ENCODE measurements at regions not wholly inside any gene's neighbourhood (a gene's known extent, or its start where the extent isn't known, plus 50 kb on each side); places are given as distances from the start of the nearest gene placed in this dataset.

- no peak overlapping the region for H3K27ac ChIP-seq
- TF ChIP-seq, protein P1, sequence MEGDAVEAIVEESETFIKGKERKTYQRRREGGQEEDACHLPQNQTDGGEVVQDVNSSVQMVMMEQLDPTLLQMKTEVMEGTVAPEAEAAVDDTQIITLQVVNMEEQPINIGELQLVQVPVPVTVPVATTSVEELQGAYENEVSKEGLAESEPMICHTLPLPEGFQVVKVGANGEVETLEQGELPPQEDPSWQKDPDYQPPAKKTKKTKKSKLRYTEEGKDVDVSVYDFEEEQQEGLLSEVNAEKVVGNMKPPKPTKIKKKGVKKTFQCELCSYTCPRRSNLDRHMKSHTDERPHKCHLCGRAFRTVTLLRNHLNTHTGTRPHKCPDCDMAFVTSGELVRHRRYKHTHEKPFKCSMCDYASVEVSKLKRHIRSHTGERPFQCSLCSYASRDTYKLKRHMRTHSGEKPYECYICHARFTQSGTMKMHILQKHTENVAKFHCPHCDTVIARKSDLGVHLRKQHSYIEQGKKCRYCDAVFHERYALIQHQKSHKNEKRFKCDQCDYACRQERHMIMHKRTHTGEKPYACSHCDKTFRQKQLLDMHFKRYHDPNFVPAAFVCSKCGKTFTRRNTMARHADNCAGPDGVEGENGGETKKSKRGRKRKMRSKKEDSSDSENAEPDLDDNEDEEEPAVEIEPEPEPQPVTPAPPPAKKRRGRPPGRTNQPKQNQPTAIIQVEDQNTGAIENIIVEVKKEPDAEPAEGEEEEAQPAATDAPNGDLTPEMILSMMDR (IDR thresholded peaks at IDR 0.05): no peak
- no peak for TF ChIP-seq POLR2AphosphoS5 (IDR thresholded peaks at IDR 0.05)
- TF ChIP-seq POLR2A (IDR thresholded peaks at IDR 0.05): no peak
- no peak for TF ChIP-seq EP300 (IDR thresholded peaks at IDR 0.05)
- DNase-seq: no peak
- intact Hi-C loops (cut with DNase I): no loop called here
- WGBS, 2 donors: 76 to 80% methylated on average over 3 of the region's 3 CpGs
- no peaks in the 10 kb centered on the region for H3K36me3 ChIP-seq
- H3K4me3 ChIP-seq: no peak overlapping the region
- peaks cover 0 to 11% (median 0%) of the 10 kb centered on the region in 4 donors for H3K4me1 ChIP-seq
- H3K9me3 ChIP-seq: no peaks in the 10 kb centered on the region
- H3K27me3 ChIP-seq: no peaks in the 10 kb centered on the region
Measured at GRCh38 chr12:19778172-19778571, 338.9 kb downstream of the AEBP2 start.

- DNase-seq: no peak
- H3K27me3 ChIP-seq: no peaks in the 10 kb centered on the region
- intact Hi-C loops (cut with DNase I): no loop called here
- H3K4me1 ChIP-seq: peaks cover 0 to 11% (median 0%) of the 10 kb centered on the region in 4 donors
- H3K9me3 ChIP-seq: no peaks in the 10 kb centered on the region
- no peak overlapping the region for H3K4me3 ChIP-seq
- no peak for TF ChIP-seq POLR2AphosphoS5 (IDR thresholded peaks at IDR 0.05)
- TF ChIP-seq POLR2A (IDR thresholded peaks at IDR 0.05): no peak
- no peak for TF ChIP-seq EP300 (IDR thresholded peaks at IDR 0.05)
- TF ChIP-seq, protein P1 (IDR thresholded peaks at IDR 0.05): no peak
- H3K36me3 ChIP-seq: no peaks in the 10 kb centered on the region
- WGBS, 2 donors: 80 to 82% methylated on average over 2 of the region's 2 CpGs
- no peak overlapping the region for H3K27ac ChIP-seq
Measured at GRCh38 chr12:19778797-19779196, 339.5 kb downstream of the AEBP2 start.

DNA sequence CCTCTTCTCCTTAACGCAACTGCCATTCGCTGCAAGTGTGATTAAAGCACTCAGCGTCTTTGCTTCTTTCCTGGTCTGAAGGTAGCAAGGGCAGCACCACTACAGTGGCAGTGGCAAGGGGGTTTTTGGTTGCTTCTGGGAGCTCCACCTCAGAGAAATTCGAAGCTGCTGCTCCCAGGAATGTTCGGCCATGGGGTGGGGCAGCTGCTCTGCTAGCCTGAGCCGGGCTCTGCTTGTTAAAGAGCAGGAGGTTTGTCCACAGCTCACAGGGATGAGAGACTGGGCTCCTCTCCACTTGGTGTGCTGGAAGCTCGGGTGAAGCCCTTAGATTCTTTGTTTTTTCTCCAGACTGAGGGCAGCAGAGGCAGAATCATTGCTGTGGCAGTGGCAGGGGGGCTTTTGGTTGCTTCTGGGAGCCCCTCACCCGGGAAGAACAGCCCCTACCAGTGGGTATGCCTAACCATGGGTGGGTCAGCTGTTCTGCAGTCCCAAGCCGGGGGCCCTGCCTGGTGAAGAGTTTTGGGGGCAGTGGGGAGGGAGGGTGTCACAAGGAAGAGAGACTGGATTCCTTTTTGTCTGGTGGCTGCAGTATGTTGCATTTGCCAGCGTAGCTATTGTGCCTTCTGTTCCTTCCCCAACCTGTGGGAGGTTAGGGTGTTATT, 340.2 kb downstream of the AEBP2 start:
- no peak for DNase-seq
- 54 to 75% methylated on average over 10 of the region's 10 CpGs for WGBS, 2 donors

DNA sequence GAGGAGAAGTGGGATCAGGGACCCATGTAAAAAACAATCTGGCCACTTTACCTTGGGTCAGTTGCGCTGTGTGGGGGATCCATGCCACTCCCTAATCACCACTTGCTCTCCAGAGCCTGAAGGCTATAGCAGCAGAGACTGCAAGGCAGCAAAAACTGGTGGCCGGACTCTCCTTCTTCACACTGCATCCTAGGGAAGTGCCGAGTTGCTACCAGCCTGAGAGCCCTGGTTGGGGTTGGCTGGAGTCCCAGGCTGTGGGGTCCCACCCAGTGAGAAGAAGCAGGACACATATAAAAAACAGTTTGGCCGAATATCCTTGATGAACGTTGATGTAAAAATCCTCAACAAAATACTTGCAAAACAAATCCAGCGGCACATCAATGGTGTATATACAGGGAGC, 341.2 kb downstream of the AEBP2 start:
- H3K9me3 ChIP-seq: no peaks in the 10 kb centered on the region
- TF ChIP-seq EP300 (IDR thresholded peaks at IDR 0.05) (no peak), POLR2AphosphoS5 (IDR thresholded peaks at IDR 0.05) (no peak), POLR2A (IDR thresholded peaks at IDR 0.05) (no peak)
- TF ChIP-seq, protein P1 (IDR thresholded peaks at IDR 0.05): no peak
- no peak overlapping the region for H3K4me3 ChIP-seq
- no peak overlapping the region for H3K27ac ChIP-seq
- 69 to 79% methylated on average over 6 of the region's 6 CpGs for WGBS, 2 donors
- intact Hi-C loops (cut with DNase I): no loop called here
- no peaks in the 10 kb centered on the region for H3K27me3 ChIP-seq
- peak; percentile 60 for DNase-seq
- peaks cover 0 to 11% (median 0%) of the 10 kb centered on the region in 4 donors for H3K4me1 ChIP-seq
- no peaks in the 10 kb centered on the region for H3K36me3 ChIP-seq

More for the DNA sequence above, 340.2 kb downstream of the AEBP2 start:
- Histone ChIP-seq H3K4me1 (peaks cover 0 to 11% (median 0%) of the 10 kb centered on the region in 4 donors), H3K27me3 (no peaks in the 10 kb centered on the region), H3K36me3 (no peaks in the 10 kb centered on the region), H3K9me3 (no peaks in the 10 kb centered on the region), H3K27ac (no peak overlapping the region), H3K4me3 (no peak overlapping the region)
- intact Hi-C loops (cut with DNase I): no loop called here
- TF ChIP-seq POLR2A (IDR thresholded peaks at IDR 0.05) (no peak), POLR2AphosphoS5 (IDR thresholded peaks at IDR 0.05) (no peak), EP300 (IDR thresholded peaks at IDR 0.05) (no peak)
- TF ChIP-seq, protein P1 (IDR thresholded peaks at IDR 0.05): no peak

Data from sigmoid colon (tissue), 6 donors.